MM.1S (cell line): ENCODE measurements at regions not wholly inside any gene's neighbourhood (a gene's known extent, or its start where the extent isn't known, plus 50 kb on each side); places are given as distances from the start of the nearest gene placed in this dataset.

Experiments
- DNase-seq: peaks from one replicate; pipeline ENCODE4 v3.0.0-alpha.2; 2015
- H2AFZ ChIP-seq: fragments of 300-600 bp; sonication (generic); 2 replicates; pipeline ENCODE4 v1.6.0; 2016; ENCODE audit warnings: antibody characterized with exemption, low read length
- H3F3A ChIP-seq: fragments of 300-600 bp; sonication (generic); 2 replicates; pipeline ENCODE4 v1.6.1; 2016; ENCODE audit warnings: mild to moderate bottlenecking, antibody characterized with exemption, low read length, moderate library complexity, mixed read lengths; ENCODE audit not compliant: insufficient read depth
- H3K27ac ChIP-seq: fragments of 300-600 bp; sonication (generic); 2 replicates; pipeline ENCODE4 v1.5.1; 2016; ENCODE audit warnings: mild to moderate bottlenecking, low read length
- H3K27me3 ChIP-seq: fragments of 300-600 bp; sonication (generic); replicated peaks from 2 replicates; pipeline ENCODE4 v1.6.0; 2016; ENCODE audit warnings: low read length; ENCODE audit not compliant: insufficient read depth
- H3K36me3 ChIP-seq: fragments of 300-600 bp; sonication (generic); replicated peaks from 2 replicates; pipeline ENCODE4 v1.6.1; 2016; ENCODE audit warnings: mild to moderate bottlenecking, low read length, mixed read lengths; ENCODE audit not compliant: insufficient read depth
- H3K4me1 ChIP-seq: fragments of 300-600 bp; sonication (generic); 2 replicates; pipeline ENCODE4 v1.6.1; 2016; ENCODE audit warnings: low read length, mixed read lengths
- H3K4me2 ChIP-seq: fragments of 300-600 bp; sonication (generic); 2 replicates; pipeline ENCODE4 v1.6.0; 2016; ENCODE audit warnings: low read depth, low read length
- H3K4me3 ChIP-seq: fragments of 300-600 bp; sonication (generic); 2 replicates; pipeline ENCODE4 v1.5.1; 2016; ENCODE audit warnings: low read length, mixed read lengths
- H3K79me2 ChIP-seq: fragments of 300-600 bp; sonication (generic); 2 replicates; pipeline ENCODE4 v1.6.1; 2016; ENCODE audit warnings: mixed run types, low read length, mixed read lengths
- H3K9ac ChIP-seq: fragments of 300-600 bp; sonication (generic); 2 replicates; pipeline ENCODE4 v1.6.1; 2016; ENCODE audit warnings: low read length, mixed read lengths
- H3K9me2 ChIP-seq: fragments of 300-600 bp; sonication (generic); replicated peaks from 2 replicates; pipeline ENCODE4 v1.6.1; 2016; ENCODE audit warnings: mild to moderate bottlenecking, low read length, mixed read lengths; ENCODE audit not compliant: insufficient read depth
- H3K9me3 ChIP-seq: fragments of 300-600 bp; sonication (generic); replicated peaks from 2 replicates; pipeline ENCODE4 v1.6.1; 2016; ENCODE audit warnings: mild to moderate bottlenecking, low read length, mixed read lengths; ENCODE audit not compliant: insufficient read depth
- H4K20me1 ChIP-seq: fragments of 300-600 bp; sonication (generic); 2 replicates; pipeline ENCODE4 v1.6.1; 2016; ENCODE audit warnings: mild to moderate bottlenecking, low read length, moderate library complexity, mixed read lengths; ENCODE audit not compliant: insufficient read depth
- CTCF ChIP-seq: fragments of 300-600 bp; sonication (generic); IDR thresholded peaks from 2 replicates; pipeline ENCODE4 v1.5.1; 2016; ENCODE audit warnings: antibody characterized with exemption, low read length, mixed read lengths
- EZH2 ChIP-seq: fragments of 300-600 bp; sonication (generic); optimal IDR thresholded peaks from 2 replicates; pipeline ENCODE3; 2017; ENCODE audit warnings: low read depth, mild to moderate bottlenecking, antibody characterized with exemption, low read length, mixed read lengths
- EZH2phosphoT487 ChIP-seq: fragments of 300-600 bp; sonication (generic); IDR thresholded peaks from 2 replicates; pipeline ENCODE4 v1.6.1; 2018; ENCODE audit warnings: antibody characterized with exemption, low read length

- Histone ChIP-seq H3K9ac (no peak overlapping the region), H3K36me3 (no peaks in the 10 kb centered on the region), H4K20me1 (no peaks in the 10 kb centered on the region), H3K4me3 (no peak overlapping the region), H3K4me1 (no peaks in the 10 kb centered on the region), H2AFZ (no peak overlapping the region), H3K4me2 (no peak overlapping the region), H3F3A (no peaks in the 10 kb centered on the region), H3K27me3 (no peaks in the 10 kb centered on the region), H3K27ac (no peak overlapping the region), H3K79me2 (no peaks in the 10 kb centered on the region), H3K9me3 (no peaks in the 10 kb centered on the region), H3K9me2 (no peaks in the 10 kb centered on the region)
- no peak for DNase-seq
- TF ChIP-seq EZH2 (no peak), CTCF (no peak), EZH2phosphoT487 (no peak)
These were observed 80.4 kb downstream of the HSPH1 start for GRCh38 chr13:31081316-31081715.

GRCh38 chr13:31074756-31075155 lies 86.9 kb downstream of the HSPH1 start:
- no peaks in the 10 kb centered on the region for H3K9me2 ChIP-seq
- peak overlapping the region; percentile 75 for H3K4me2 ChIP-seq
- H4K20me1 ChIP-seq: no peaks in the 10 kb centered on the region
- H2AFZ ChIP-seq: peak overlapping the region; percentile 72
- peak overlapping the region; percentile 55 for H3K9ac ChIP-seq
- TF ChIP-seq EZH2 (no peak), CTCF (no peak), EZH2phosphoT487 (no peak)
- H3K27ac ChIP-seq: peak overlapping the region; percentile 99
- H3K9me3 ChIP-seq: no peaks in the 10 kb centered on the region
- no peaks in the 10 kb centered on the region for H3K79me2 ChIP-seq
- peaks cover 18% of the 10 kb centered on the region for H3K4me1 ChIP-seq
- H3K27me3 ChIP-seq: no peaks in the 10 kb centered on the region
- H3K4me3 ChIP-seq: peak overlapping the region; percentile 17; the same call in 1 of the 2 replicates
- no peak for DNase-seq
- peaks cover 14% of the 10 kb centered on the region for H3F3A ChIP-seq
- no peaks in the 10 kb centered on the region for H3K36me3 ChIP-seq

- peak overlapping the region; percentile 17; the same call in 1 of the 2 replicates for H3K4me3 ChIP-seq
- H3K36me3 ChIP-seq: no peaks in the 10 kb centered on the region
- H3K79me2 ChIP-seq: no peaks in the 10 kb centered on the region
- peak overlapping the region; percentile 55 for H3K9ac ChIP-seq
- TF ChIP-seq CTCF (no peak), EZH2phosphoT487 (no peak), EZH2 (no peak)
- no peaks in the 10 kb centered on the region for H3K27me3 ChIP-seq
- peak overlapping the region; percentile 99 for H3K27ac ChIP-seq
- no peaks in the 10 kb centered on the region for H4K20me1 ChIP-seq
- H3K9me2 ChIP-seq: no peaks in the 10 kb centered on the region
- peak overlapping the region; percentile 72 for H2AFZ ChIP-seq
- no peaks in the 10 kb centered on the region for H3K9me3 ChIP-seq
- peak overlapping the region; percentile 75 for H3K4me2 ChIP-seq
- peaks cover 18% of the 10 kb centered on the region for H3K4me1 ChIP-seq
- DNase-seq: peak; percentile 86
- H3F3A ChIP-seq: peaks cover 14% of the 10 kb centered on the region
These were observed 87.6 kb downstream of the HSPH1 start for GRCh38 chr13:31073859-31074718.
